Panc1 (cell line): ENCODE measurements at regions not wholly inside any gene's neighbourhood (a gene's known extent, or its start where the extent isn't known, plus 50 kb on each side); places are given as distances from the start of the nearest gene placed in this dataset.

Source experiments
- ATAC-seq: fragments of 200-7000 bp; cut with Tn5 transposase; 2 replicates; pipeline ENCODE4 v1.9.1; 2020; ENCODE audit warnings: mild to moderate bottlenecking, moderate library complexity
- BruUV-seq: library from RNA; stranded (reverse); fragments of 400-500 nt; replicated peaks from 2 replicates; lab custom pipeline; 2021; lab: Mats Ljungman, UMichigan
- CTCF ChIA-PET: fragments of 300-600 bp; sonication (Branson Sonifier 250); formaldehyde crosslinking; loops from one replicate; lab custom pipeline; 2022; ENCODE audit warnings: antibody characterized with exemption; lab: Charles Lee
- POLR2A ChIA-PET: fragments of 300-600 bp; sonication (Branson Sonifier 250); formaldehyde crosslinking; loops from one replicate; lab custom pipeline; 2022; ENCODE audit warnings: antibody characterized with exemption; lab: Charles Lee
- DNase-seq: peaks from one replicate; pipeline ENCODE4 v3.0.0-alpha.2; 2010; ENCODE audit warnings: low read depth, low spot score
- H3K27ac ChIP-seq: 2 replicates; pipeline ENCODE4 v1.5.1; 2011; ENCODE audit warnings: mild to moderate bottlenecking, low read length, inconsistent platforms
- H3K27me3 ChIP-seq: fragments of 200-500 bp; sonication (Bioruptor generic); 2 replicates; pipeline ENCODE4 v1.6.0; 2014; ENCODE audit warnings: low read length, inconsistent platforms; ENCODE audit not compliant: control insufficient read depth, insufficient read depth
- H3K36me3 ChIP-seq: fragments of 200-500 bp; sonication (Bioruptor generic); 2 replicates; pipeline ENCODE4 v1.5.1; 2014; ENCODE audit warnings: inconsistent platforms, mild to moderate bottlenecking, low read length, moderate library complexity; ENCODE audit not compliant: control insufficient read depth, insufficient read depth
- H3K4me1 ChIP-seq: 2 replicates; pipeline ENCODE4 v1.5.1; 2011; ENCODE audit warnings: inconsistent platforms, mild to moderate bottlenecking, low read length, moderate library complexity; ENCODE audit not compliant: control insufficient read depth, insufficient read depth
- H3K4me3 ChIP-seq, 2 experiments: 2 replicates each; pipeline ENCODE4 v1.5.1; 2011 to 2012; ENCODE audit warnings: low read depth in 2 of 2, low read length in 2 of 2, mild to moderate bottlenecking in 2 of 2, inconsistent platforms in 1 of 2, moderate library complexity in 1 of 2
- H3K9me3 ChIP-seq: fragments of 200-500 bp; sonication (Bioruptor generic); 2 replicates; pipeline ENCODE4 v1.5.1; 2014; ENCODE audit warnings: low read depth, mild to moderate bottlenecking, inconsistent platforms, low read length, moderate library complexity; ENCODE audit not compliant: control insufficient read depth, insufficient read depth
- CTCF ChIP-seq: fragments of 450-650 bp; IDR thresholded peaks from 2 replicates; pipeline ENCODE4 v1.5.1; 2017; ENCODE audit warnings: mild to moderate bottlenecking
- POLR2AphosphoS5 ChIP-seq: IDR thresholded peaks from 2 replicates; pipeline ENCODE4 v1.6.1; 2012; ENCODE audit warnings: mild to moderate bottlenecking, low read depth, low read length, moderate library complexity
- REST ChIP-seq, 2 experiments: IDR thresholded peaks; 2 replicates each; pipeline ENCODE4 v1.6.1; 2011 to 2012; ENCODE audit warnings: low read depth in 2 of 2, control low read depth in 1 of 2, low read length in 1 of 2, mild to moderate bottlenecking in 1 of 2, moderate library complexity in 1 of 2; ENCODE audit not compliant: insufficient read depth in 1 of 2
- SIN3A ChIP-seq: IDR thresholded peaks from 2 replicates; pipeline ENCODE4 v1.6.1; 2012; ENCODE audit warnings: low read depth, mild to moderate bottlenecking, low read length, moderate library complexity, borderline replicate concordance; ENCODE audit not compliant: insufficient read depth
- TCF7L2 ChIP-seq: IDR thresholded peaks from 2 replicates; pipeline ENCODE4 v1.6.1; 2011; ENCODE audit warnings: mild to moderate bottlenecking, low read depth, low read length, inconsistent platforms
- in situ Hi-C: cut with HindIII; loops from 2 replicates; pipeline ENCODE4 v1.10.0; 2016; ENCODE audit warnings: low sequenced_read_pairs, low pct_unique_long_range_greater_than_20kb
- intact Hi-C: fragments of 100-400 bp; cut with micrococcal nuclease; formaldehyde crosslinking; loops from one replicate; pipeline ENCODE4 v1.10.0; 2022; ENCODE audit not compliant: unreplicated experiment

- no peaks in the 10 kb centered on the region for H3K36me3 ChIP-seq
- CTCF ChIA-PET, result no interaction called here
- in situ Hi-C loops (no loop called here), intact Hi-C loops (no loop called here)
- POLR2A ChIA-PET, result no interaction called here
- no TSS peak for BruUV-seq
- ATAC-seq, result no peak
- H3K9me3 ChIP-seq, result no peaks in the 10 kb centered on the region
- TF ChIP-seq CTCF (no peak), TCF7L2 (no peak), POLR2AphosphoS5 (no peak), REST (IDR thresholded peaks at IDR 0.05; ENCODE audit: insufficient read depth in 1 of 2, low read depth in 2 of 2, low read length in 1 of 2) (no peak), SIN3A (no peak)
- H3K4me3 ChIP-seq, result no peak overlapping the region
- no peak overlapping the region for H3K27ac ChIP-seq
- H3K4me1 ChIP-seq, result no peaks in the 10 kb centered on the region
- DNase-seq, result no peak
- H3K27me3 ChIP-seq, result no peaks in the 10 kb centered on the region
Measured at GRCh38 chr1:96515430-96515829, 206.2 kb upstream of the PTBP2 start.

GRCh38 chr1:96515925-96516324, 205.7 kb upstream of the PTBP2 start:
- Histone ChIP-seq H3K36me3 (no peaks in the 10 kb centered on the region), H3K4me1 (no peaks in the 10 kb centered on the region), H3K27ac (no peak overlapping the region), H3K27me3 (no peaks in the 10 kb centered on the region), H3K9me3 (no peaks in the 10 kb centered on the region), H3K4me3 (no peak overlapping the region)
- in situ Hi-C loops, result no loop called here
- ChIA-PET CTCF (no interaction called here), POLR2A (no interaction called here)
- TF ChIP-seq TCF7L2 (no peak), CTCF (no peak), POLR2AphosphoS5 (no peak), SIN3A (no peak), REST (IDR thresholded peaks at IDR 0.05; ENCODE audit: insufficient read depth in 1 of 2, low read depth in 2 of 2, low read length in 1 of 2) (no peak)
- DNase-seq, result no peak
- BruUV-seq, result no TSS peak
- no peak for ATAC-seq
- intact Hi-C loops, result no loop called here
